ENCODE measurements at regions not wholly inside any gene's neighbourhood (a gene's known extent, or its start where the extent isn't known, plus 50 kb on each side); places are given as distances from the start of the nearest gene placed in this dataset.

DNA sequence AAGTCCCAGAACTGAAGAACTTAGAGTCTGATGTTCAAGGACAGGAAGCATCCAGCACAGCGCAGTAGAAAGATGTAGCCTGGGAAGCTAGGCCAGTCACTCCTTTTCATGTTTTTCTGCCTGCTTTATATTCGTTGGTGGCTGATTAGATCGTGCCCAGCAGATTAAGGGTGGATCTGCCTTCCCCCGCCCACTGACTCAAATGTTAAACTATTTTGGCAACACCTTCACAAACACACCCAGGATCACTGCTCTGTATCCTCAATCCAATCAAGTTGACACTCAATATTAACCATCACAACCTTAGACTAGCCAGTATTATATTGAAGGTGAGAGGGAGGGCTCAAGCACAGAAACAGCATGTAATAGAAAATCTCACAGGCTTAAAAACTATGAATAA lies 222.9 kb downstream of the C12orf50 start:
- Histone ChIP-seq H3K4ac (ENCODE audit: low read depth in 1 of 2, low read length in 2 of 2) (no peak overlapping the region), H3K27me3 (ENCODE audit: control insufficient read depth in 1 of 2, insufficient read depth in 1 of 2, low read length in 2 of 2) (no peaks in the 10 kb centered on the region), H3K18ac (ENCODE audit: low read depth in 1 of 2, low read length in 2 of 2) (no peak overlapping the region), H4K8ac (ENCODE audit: low read length) (no peak overlapping the region), H3K14ac (ENCODE audit: low read length in 2 of 2) (no peak overlapping the region), H3K27ac (ENCODE audit: low read length, poor library complexity, severe bottlenecking) (peak overlapping the region; percentile 1), H3K4me3 (ENCODE audit: insufficient read depth in 1 of 2, low read depth in 1 of 2, low read length in 2 of 2) (no peak overlapping the region), H3K79me1 (replicated peaks; ENCODE audit: low read length, poor library complexity, severe bottlenecking) (no peaks in the 10 kb centered on the region), H2BK15ac (ENCODE audit: low read depth, poor library complexity, severe bottlenecking) (no peak overlapping the region), H4K91ac (ENCODE audit: low read length) (no peak overlapping the region), H2BK120ac (ENCODE audit: low read depth, low read length) (no peak overlapping the region), H3K23ac (ENCODE audit: low read length in 2 of 2) (no peak overlapping the region), H3K4me1 (ENCODE audit: control insufficient read depth, insufficient read depth, low read depth, low read length) (no peaks in the 10 kb centered on the region), H3K36me3 (ENCODE audit: control insufficient read depth in 1 of 2, insufficient read depth in 2 of 2, low read depth in 1 of 2, low read length in 2 of 2) (no peaks in the 10 kb centered on the region), H2AFZ (ENCODE audit: low read depth, low read length) (no peak overlapping the region), H3K9ac (ENCODE audit: low read length) (no peak overlapping the region), H2AK5ac (ENCODE audit: low read length, severe bottlenecking) (no peak overlapping the region), H2BK12ac (ENCODE audit: low read length in 2 of 2) (no peak overlapping the region), H2BK5ac (ENCODE audit: low read depth, low read length, poor library complexity, severe bottlenecking) (no peak overlapping the region), H3K4me2 (ENCODE audit: low read length, poor library complexity, severe bottlenecking) (no peak overlapping the region), H3K9me3 (ENCODE audit: control insufficient read depth, low read length) (no peaks in the 10 kb centered on the region)
- no peak for DNase-seq
- WGBS: 96% methylated on average over 4 of the region's 4 CpGs

DNA sequence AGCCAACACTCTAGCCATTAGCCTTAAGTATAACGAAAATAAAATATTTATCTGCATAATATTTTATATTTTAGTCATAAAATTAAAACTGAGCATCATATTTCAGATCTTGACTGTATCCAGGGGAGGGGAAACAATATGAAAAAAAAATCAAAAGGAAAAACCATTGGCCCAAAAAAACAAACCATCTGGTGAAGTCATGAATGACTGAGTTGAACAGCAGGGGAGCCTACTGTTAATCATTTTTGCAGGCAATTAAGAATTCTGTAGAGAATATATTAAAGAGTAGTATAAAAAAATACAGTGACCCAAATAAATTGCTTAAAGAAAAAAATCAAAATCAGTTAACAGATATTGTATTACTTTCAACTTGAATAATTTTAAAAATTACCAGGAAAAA lies 224.8 kb downstream of the C12orf50 start:
- no peak overlapping the region for H2BK120ac ChIP-seq (ENCODE audit: low read depth, low read length)
- no peak overlapping the region for H2BK15ac ChIP-seq (ENCODE audit: low read depth, poor library complexity, severe bottlenecking)
- no peaks in the 10 kb centered on the region for H3K27me3 ChIP-seq (ENCODE audit: control insufficient read depth in 1 of 2, insufficient read depth in 1 of 2, low read length in 2 of 2)
- no peak overlapping the region for H3K27ac ChIP-seq (ENCODE audit: low read length, poor library complexity, severe bottlenecking)
- no peak overlapping the region for H4K8ac ChIP-seq (ENCODE audit: low read length)
- no peak overlapping the region for H3K18ac ChIP-seq (ENCODE audit: low read depth in 1 of 2, low read length in 2 of 2)
- H2AK5ac ChIP-seq (ENCODE audit: low read length, severe bottlenecking): no peak overlapping the region
- no peak overlapping the region for H4K91ac ChIP-seq (ENCODE audit: low read length)
- no peaks in the 10 kb centered on the region for H3K4me1 ChIP-seq (ENCODE audit: control insufficient read depth, insufficient read depth, low read depth, low read length)
- no peak for DNase-seq
- no peaks in the 10 kb centered on the region for H3K79me1 ChIP-seq (replicated peaks; ENCODE audit: low read length, poor library complexity, severe bottlenecking)
- no peak overlapping the region for H2AFZ ChIP-seq (ENCODE audit: low read depth, low read length)
- no peaks in the 10 kb centered on the region for H3K9me3 ChIP-seq (ENCODE audit: control insufficient read depth, low read length)
- no peak overlapping the region for H3K4me2 ChIP-seq (ENCODE audit: low read length, poor library complexity, severe bottlenecking)
- no peak overlapping the region for H3K4me3 ChIP-seq (ENCODE audit: insufficient read depth in 1 of 2, low read depth in 1 of 2, low read length in 2 of 2)
- no peaks in the 10 kb centered on the region for H3K36me3 ChIP-seq (ENCODE audit: control insufficient read depth in 1 of 2, insufficient read depth in 2 of 2, low read depth in 1 of 2, low read length in 2 of 2)
- H3K23ac ChIP-seq (ENCODE audit: low read length in 2 of 2): no peak overlapping the region
- H3K14ac ChIP-seq (ENCODE audit: low read length in 2 of 2): no peak overlapping the region
- WGBS: no CpG with 5 or more reads among the region's 1 CpG
- H2BK5ac ChIP-seq (ENCODE audit: low read depth, low read length, poor library complexity, severe bottlenecking): no peak overlapping the region
- H2BK12ac ChIP-seq (ENCODE audit: low read length in 2 of 2): no peak overlapping the region
- H3K4ac ChIP-seq (ENCODE audit: low read depth in 1 of 2, low read length in 2 of 2): no peak overlapping the region
- no peak overlapping the region for H3K9ac ChIP-seq (ENCODE audit: low read length)

DNA sequence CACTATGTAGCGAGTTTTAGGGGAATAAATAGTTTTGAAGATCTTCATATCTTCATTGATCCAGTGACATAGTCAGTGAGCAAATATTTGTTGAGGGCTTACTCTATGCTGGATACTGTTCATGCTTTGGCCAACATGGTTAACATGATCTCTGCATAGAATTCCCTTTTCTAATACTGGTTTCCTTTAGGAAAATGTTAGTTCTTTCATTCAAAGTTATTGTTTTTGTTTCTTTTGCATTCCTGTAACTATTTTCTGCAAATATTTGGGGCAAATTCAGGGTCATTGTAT lies 226.5 kb downstream of the C12orf50 start:
- Histone ChIP-seq H3K4ac (ENCODE audit: low read depth in 1 of 2, low read length in 2 of 2) (no peak overlapping the region), H4K91ac (ENCODE audit: low read length) (no peak overlapping the region), H4K8ac (ENCODE audit: low read length) (no peak overlapping the region), H2BK5ac (ENCODE audit: low read depth, low read length, poor library complexity, severe bottlenecking) (no peak overlapping the region), H3K9ac (ENCODE audit: low read length) (no peak overlapping the region), H3K36me3 (ENCODE audit: control insufficient read depth in 1 of 2, insufficient read depth in 2 of 2, low read depth in 1 of 2, low read length in 2 of 2) (no peaks in the 10 kb centered on the region), H3K79me1 (replicated peaks; ENCODE audit: low read length, poor library complexity, severe bottlenecking) (no peaks in the 10 kb centered on the region), H3K18ac (ENCODE audit: low read depth in 1 of 2, low read length in 2 of 2) (no peak overlapping the region), H2BK12ac (ENCODE audit: low read length in 2 of 2) (no peak overlapping the region), H3K27ac (ENCODE audit: low read length, poor library complexity, severe bottlenecking) (peak overlapping the region; percentile 52), H3K27me3 (ENCODE audit: control insufficient read depth in 1 of 2, insufficient read depth in 1 of 2, low read length in 2 of 2) (no peaks in the 10 kb centered on the region), H2AK5ac (ENCODE audit: low read length, severe bottlenecking) (peak overlapping the region; percentile 42), H3K4me1 (ENCODE audit: control insufficient read depth, insufficient read depth, low read depth, low read length) (no peaks in the 10 kb centered on the region), H2AFZ (ENCODE audit: low read depth, low read length) (no peak overlapping the region), H2BK15ac (ENCODE audit: low read depth, poor library complexity, severe bottlenecking) (no peak overlapping the region), H2BK120ac (ENCODE audit: low read depth, low read length) (no peak overlapping the region), H3K23ac (ENCODE audit: low read length in 2 of 2) (no peak overlapping the region), H3K4me2 (ENCODE audit: low read length, poor library complexity, severe bottlenecking) (no peak overlapping the region), H3K4me3 (ENCODE audit: insufficient read depth in 1 of 2, low read depth in 1 of 2, low read length in 2 of 2) (no peak overlapping the region), H3K9me3 (ENCODE audit: control insufficient read depth, low read length) (no peaks in the 10 kb centered on the region), H3K14ac (ENCODE audit: low read length in 2 of 2) (no peak overlapping the region)
- DNase-seq: no peak
- WGBS: 100% methylated on average over 1 of the region's 1 CpG

DNA sequence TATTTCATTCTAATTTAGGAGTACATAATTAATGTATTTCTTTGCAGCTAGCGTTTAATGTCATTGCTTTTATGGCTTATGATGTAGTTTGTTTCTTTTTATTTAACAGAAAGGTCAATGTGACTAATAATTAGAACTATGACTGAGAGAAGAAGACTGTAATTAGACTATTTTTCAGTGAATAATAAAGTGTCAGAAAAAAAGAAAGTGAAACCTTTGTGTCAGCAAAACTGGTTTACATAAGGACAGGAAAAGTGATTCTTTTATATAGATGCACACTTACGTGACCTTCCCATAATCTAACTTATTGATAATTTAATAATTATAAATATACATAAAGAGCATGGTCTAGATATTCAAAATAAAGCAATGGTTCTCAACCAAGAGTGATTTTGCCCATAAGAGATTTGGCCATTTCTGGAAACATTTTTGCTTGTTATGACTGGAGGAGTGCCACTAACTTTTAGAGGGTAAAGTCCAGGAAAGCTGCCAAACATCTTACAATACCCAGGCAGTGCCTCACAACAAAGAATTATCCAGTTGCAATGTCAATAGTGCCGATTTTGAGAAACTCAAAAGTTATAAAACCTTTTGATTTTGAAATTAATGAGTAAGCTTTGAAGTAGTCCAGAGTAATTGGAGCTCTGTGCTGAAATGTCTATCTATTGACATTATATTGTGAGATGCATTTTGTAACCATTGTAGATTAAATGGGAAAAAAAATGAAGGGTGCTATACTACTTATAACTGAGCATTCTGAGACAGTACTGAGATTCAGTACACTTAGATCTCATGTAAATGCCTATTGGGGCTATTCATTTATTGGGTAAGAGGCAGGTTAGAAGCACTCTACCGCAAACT lies 227.1 kb downstream of the C12orf50 start:
- no peak overlapping the region for H4K8ac ChIP-seq (ENCODE audit: low read length)

More for the DNA sequence above, 227.1 kb downstream of the C12orf50 start:
- Histone ChIP-seq H3K4me2 (ENCODE audit: low read length, poor library complexity, severe bottlenecking) (peak overlapping the region; percentile 25), H3K18ac (ENCODE audit: low read depth in 1 of 2, low read length in 2 of 2) (no peak overlapping the region), H3K36me3 (ENCODE audit: control insufficient read depth in 1 of 2, insufficient read depth in 2 of 2, low read depth in 1 of 2, low read length in 2 of 2) (no peaks in the 10 kb centered on the region), H2AK5ac (ENCODE audit: low read length, severe bottlenecking) (peak overlapping the region; percentile 42), H3K9me3 (ENCODE audit: control insufficient read depth, low read length) (no peaks in the 10 kb centered on the region), H3K9ac (ENCODE audit: low read length) (no peak overlapping the region), H4K91ac (ENCODE audit: low read length) (no peak overlapping the region), H3K23ac (ENCODE audit: low read length in 2 of 2) (no peak overlapping the region), H2BK120ac (ENCODE audit: low read depth, low read length) (no peak overlapping the region), H2BK15ac (ENCODE audit: low read depth, poor library complexity, severe bottlenecking) (no peak overlapping the region), H3K4ac (ENCODE audit: low read depth in 1 of 2, low read length in 2 of 2) (no peak overlapping the region), H3K27ac (ENCODE audit: low read length, poor library complexity, severe bottlenecking) (peak overlapping the region; percentile 52), H3K4me1 (ENCODE audit: control insufficient read depth, insufficient read depth, low read depth, low read length) (no peaks in the 10 kb centered on the region), H2AFZ (ENCODE audit: low read depth, low read length) (no peak overlapping the region), H3K14ac (ENCODE audit: low read length in 2 of 2) (no peak overlapping the region), H3K79me1 (replicated peaks; ENCODE audit: low read length, poor library complexity, severe bottlenecking) (no peaks in the 10 kb centered on the region), H2BK5ac (ENCODE audit: low read depth, low read length, poor library complexity, severe bottlenecking) (no peak overlapping the region), H3K4me3 (ENCODE audit: insufficient read depth in 1 of 2, low read depth in 1 of 2, low read length in 2 of 2) (no peak overlapping the region), H3K27me3 (ENCODE audit: control insufficient read depth in 1 of 2, insufficient read depth in 1 of 2, low read length in 2 of 2) (no peaks in the 10 kb centered on the region), H2BK12ac (ENCODE audit: low read length in 2 of 2) (no peak overlapping the region)
- no peak for DNase-seq
- whole genome bisulfite sequencing: 95% methylated on average over 3 of the region's 4 CpGs

Measured in mesenchymal stem cell (in vitro differentiated cells and primary cell).